MM.1S (cell line): ENCODE measurements at regions not wholly inside any gene's neighbourhood (a gene's known extent, or its start where the extent isn't known, plus 50 kb on each side); places are given as distances from the start of the nearest gene placed in this dataset.

ENCODE experiments used
- DNase-seq: peaks from one replicate; pipeline ENCODE4 v3.0.0-alpha.2; 2015
- H2AFZ ChIP-seq: fragments of 300-600 bp; sonication (generic); 2 replicates; pipeline ENCODE4 v1.6.0; 2016; ENCODE audit warnings: antibody characterized with exemption, low read length
- H3F3A ChIP-seq: fragments of 300-600 bp; sonication (generic); 2 replicates; pipeline ENCODE4 v1.6.1; 2016; ENCODE audit warnings: mild to moderate bottlenecking, antibody characterized with exemption, low read length, moderate library complexity, mixed read lengths; ENCODE audit not compliant: insufficient read depth
- H3K27ac ChIP-seq: fragments of 300-600 bp; sonication (generic); 2 replicates; pipeline ENCODE4 v1.5.1; 2016; ENCODE audit warnings: mild to moderate bottlenecking, low read length
- H3K27me3 ChIP-seq: fragments of 300-600 bp; sonication (generic); replicated peaks from 2 replicates; pipeline ENCODE4 v1.6.0; 2016; ENCODE audit warnings: low read length; ENCODE audit not compliant: insufficient read depth
- H3K36me3 ChIP-seq: fragments of 300-600 bp; sonication (generic); replicated peaks from 2 replicates; pipeline ENCODE4 v1.6.1; 2016; ENCODE audit warnings: mild to moderate bottlenecking, low read length, mixed read lengths; ENCODE audit not compliant: insufficient read depth
- H3K4me1 ChIP-seq: fragments of 300-600 bp; sonication (generic); 2 replicates; pipeline ENCODE4 v1.6.1; 2016; ENCODE audit warnings: low read length, mixed read lengths
- H3K4me2 ChIP-seq: fragments of 300-600 bp; sonication (generic); 2 replicates; pipeline ENCODE4 v1.6.0; 2016; ENCODE audit warnings: low read depth, low read length
- H3K4me3 ChIP-seq: fragments of 300-600 bp; sonication (generic); 2 replicates; pipeline ENCODE4 v1.5.1; 2016; ENCODE audit warnings: low read length, mixed read lengths
- H3K79me2 ChIP-seq: fragments of 300-600 bp; sonication (generic); 2 replicates; pipeline ENCODE4 v1.6.1; 2016; ENCODE audit warnings: mixed run types, low read length, mixed read lengths
- H3K9ac ChIP-seq: fragments of 300-600 bp; sonication (generic); 2 replicates; pipeline ENCODE4 v1.6.1; 2016; ENCODE audit warnings: low read length, mixed read lengths
- H3K9me2 ChIP-seq: fragments of 300-600 bp; sonication (generic); replicated peaks from 2 replicates; pipeline ENCODE4 v1.6.1; 2016; ENCODE audit warnings: mild to moderate bottlenecking, low read length, mixed read lengths; ENCODE audit not compliant: insufficient read depth
- H3K9me3 ChIP-seq: fragments of 300-600 bp; sonication (generic); replicated peaks from 2 replicates; pipeline ENCODE4 v1.6.1; 2016; ENCODE audit warnings: mild to moderate bottlenecking, low read length, mixed read lengths; ENCODE audit not compliant: insufficient read depth
- H4K20me1 ChIP-seq: fragments of 300-600 bp; sonication (generic); 2 replicates; pipeline ENCODE4 v1.6.1; 2016; ENCODE audit warnings: mild to moderate bottlenecking, low read length, moderate library complexity, mixed read lengths; ENCODE audit not compliant: insufficient read depth
- EZH2 ChIP-seq: fragments of 300-600 bp; sonication (generic); optimal IDR thresholded peaks from 2 replicates; pipeline ENCODE3; 2017; ENCODE audit warnings: low read depth, mild to moderate bottlenecking, antibody characterized with exemption, low read length, mixed read lengths
- EZH2phosphoT487 ChIP-seq: fragments of 300-600 bp; sonication (generic); IDR thresholded peaks from 2 replicates; pipeline ENCODE4 v1.6.1; 2018; ENCODE audit warnings: antibody characterized with exemption, low read length
- TF ChIP-seq, protein P1 (sequence below): fragments of 300-600 bp; sonication (generic); IDR thresholded peaks from 2 replicates; pipeline ENCODE4 v1.5.1; 2016; ENCODE audit warnings: antibody characterized with exemption, low read length, mixed read lengths

DNA sequence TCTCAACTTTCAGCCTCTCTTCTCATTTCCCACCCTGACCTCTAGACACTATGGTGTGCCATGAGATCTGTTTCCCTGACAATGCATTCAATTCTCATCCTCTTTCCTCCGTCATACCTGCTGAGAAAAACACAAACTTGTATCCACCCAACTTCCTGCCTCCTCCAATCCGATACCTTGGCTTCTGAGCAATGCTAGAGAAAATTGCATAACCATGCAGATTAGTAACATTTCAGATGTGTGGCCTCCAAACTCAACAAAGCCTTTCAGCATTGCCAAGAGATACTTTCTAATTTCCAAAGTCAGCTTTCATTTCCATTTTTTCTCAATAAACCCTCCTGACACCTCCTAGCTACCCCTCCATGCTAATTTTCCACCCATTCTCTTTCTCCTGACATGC is 88.5 kb downstream of the MINAR1 start:
- Histone ChIP-seq H3K4me1 (no peaks in the 10 kb centered on the region), H2AFZ (no peak overlapping the region), H3K4me3 (no peak overlapping the region), H3K27me3 (no peaks in the 10 kb centered on the region), H3K9ac (no peak overlapping the region), H4K20me1 (no peaks in the 10 kb centered on the region), H3K4me2 (no peak overlapping the region), H3K36me3 (no peaks in the 10 kb centered on the region), H3F3A (no peaks in the 10 kb centered on the region), H3K9me3 (no peaks in the 10 kb centered on the region), H3K9me2 (no peaks in the 10 kb centered on the region), H3K79me2 (no peaks in the 10 kb centered on the region), H3K27ac (no peak overlapping the region)
- no peak for DNase-seq
- TF ChIP-seq EZH2phosphoT487 (no peak), EZH2 (no peak)

DNA sequence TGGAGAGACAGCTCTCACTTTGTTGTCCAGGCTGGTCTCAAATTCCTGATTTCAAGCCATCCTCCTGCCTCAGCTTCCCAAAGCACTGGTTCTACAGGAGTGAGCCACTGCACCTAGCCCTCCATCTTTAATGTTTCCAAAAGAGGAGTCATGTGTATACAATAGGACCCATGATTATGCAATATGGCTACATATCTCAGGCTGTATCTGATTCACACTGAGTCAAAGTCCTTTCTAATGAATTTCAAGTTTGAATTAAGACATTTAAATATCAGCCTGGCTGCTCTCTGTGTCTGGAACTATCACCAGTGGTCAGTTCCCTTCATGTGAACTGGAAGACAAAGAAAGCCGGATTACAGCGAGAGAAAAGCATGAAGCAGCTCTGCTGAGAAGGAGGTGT is 90.5 kb downstream of the MINAR1 start:
- no peak overlapping the region for H3K4me3 ChIP-seq
- no peak overlapping the region for H3K27ac ChIP-seq
- H4K20me1 ChIP-seq, result no peaks in the 10 kb centered on the region
- no peaks in the 10 kb centered on the region for H3K9me2 ChIP-seq
- no peak overlapping the region for H3K4me2 ChIP-seq
- DNase-seq, result no peak
- H3K27me3 ChIP-seq, result no peaks in the 10 kb centered on the region
- H3K9ac ChIP-seq, result no peak overlapping the region
- no peaks in the 10 kb centered on the region for H3K4me1 ChIP-seq
- TF ChIP-seq EZH2 (no peak), EZH2phosphoT487 (no peak)
- TF ChIP-seq, protein P1, sequence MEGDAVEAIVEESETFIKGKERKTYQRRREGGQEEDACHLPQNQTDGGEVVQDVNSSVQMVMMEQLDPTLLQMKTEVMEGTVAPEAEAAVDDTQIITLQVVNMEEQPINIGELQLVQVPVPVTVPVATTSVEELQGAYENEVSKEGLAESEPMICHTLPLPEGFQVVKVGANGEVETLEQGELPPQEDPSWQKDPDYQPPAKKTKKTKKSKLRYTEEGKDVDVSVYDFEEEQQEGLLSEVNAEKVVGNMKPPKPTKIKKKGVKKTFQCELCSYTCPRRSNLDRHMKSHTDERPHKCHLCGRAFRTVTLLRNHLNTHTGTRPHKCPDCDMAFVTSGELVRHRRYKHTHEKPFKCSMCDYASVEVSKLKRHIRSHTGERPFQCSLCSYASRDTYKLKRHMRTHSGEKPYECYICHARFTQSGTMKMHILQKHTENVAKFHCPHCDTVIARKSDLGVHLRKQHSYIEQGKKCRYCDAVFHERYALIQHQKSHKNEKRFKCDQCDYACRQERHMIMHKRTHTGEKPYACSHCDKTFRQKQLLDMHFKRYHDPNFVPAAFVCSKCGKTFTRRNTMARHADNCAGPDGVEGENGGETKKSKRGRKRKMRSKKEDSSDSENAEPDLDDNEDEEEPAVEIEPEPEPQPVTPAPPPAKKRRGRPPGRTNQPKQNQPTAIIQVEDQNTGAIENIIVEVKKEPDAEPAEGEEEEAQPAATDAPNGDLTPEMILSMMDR, result no peak
- no peaks in the 10 kb centered on the region for H3F3A ChIP-seq
- H3K36me3 ChIP-seq, result no peaks in the 10 kb centered on the region
- no peaks in the 10 kb centered on the region for H3K9me3 ChIP-seq
- H2AFZ ChIP-seq, result no peak overlapping the region
- H3K79me2 ChIP-seq, result no peaks in the 10 kb centered on the region

DNA sequence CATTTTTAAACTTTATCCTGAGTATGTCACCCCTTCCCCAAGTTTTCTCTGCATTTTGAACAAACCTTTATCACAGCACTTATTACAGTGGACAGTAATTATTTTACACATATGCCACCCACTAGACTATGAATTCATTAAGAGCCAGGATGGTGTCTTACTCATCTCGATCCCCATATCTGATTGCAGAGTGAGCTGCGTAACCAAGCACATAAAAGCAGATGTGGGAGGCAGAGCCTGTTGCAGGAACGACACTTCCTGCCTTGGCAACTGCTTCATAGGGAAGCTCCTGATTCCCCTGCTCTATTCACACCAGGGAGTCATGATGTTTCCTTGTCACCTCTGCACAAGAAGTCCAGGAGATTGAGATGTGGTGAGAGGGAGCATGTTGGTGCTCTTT is 91.1 kb downstream of the MINAR1 start:
- DNase-seq, result no peak
- no peak overlapping the region for H3K27ac ChIP-seq
- no peak overlapping the region for H3K4me3 ChIP-seq
- TF ChIP-seq EZH2, result no peak
- no peak for TF ChIP-seq EZH2phosphoT487
- TF ChIP-seq, protein P1, result no peak
- no peaks in the 10 kb centered on the region for H4K20me1 ChIP-seq
- no peaks in the 10 kb centered on the region for H3K9me3 ChIP-seq
- H3K9me2 ChIP-seq, result no peaks in the 10 kb centered on the region
- H3K79me2 ChIP-seq, result no peaks in the 10 kb centered on the region
- no peak overlapping the region for H3K9ac ChIP-seq
- no peaks in the 10 kb centered on the region for H3F3A ChIP-seq
- H3K36me3 ChIP-seq, result no peaks in the 10 kb centered on the region
- no peaks in the 10 kb centered on the region for H3K27me3 ChIP-seq
- no peaks in the 10 kb centered on the region for H3K4me1 ChIP-seq
- no peak overlapping the region for H3K4me2 ChIP-seq
- H2AFZ ChIP-seq, result no peak overlapping the region

DNA sequence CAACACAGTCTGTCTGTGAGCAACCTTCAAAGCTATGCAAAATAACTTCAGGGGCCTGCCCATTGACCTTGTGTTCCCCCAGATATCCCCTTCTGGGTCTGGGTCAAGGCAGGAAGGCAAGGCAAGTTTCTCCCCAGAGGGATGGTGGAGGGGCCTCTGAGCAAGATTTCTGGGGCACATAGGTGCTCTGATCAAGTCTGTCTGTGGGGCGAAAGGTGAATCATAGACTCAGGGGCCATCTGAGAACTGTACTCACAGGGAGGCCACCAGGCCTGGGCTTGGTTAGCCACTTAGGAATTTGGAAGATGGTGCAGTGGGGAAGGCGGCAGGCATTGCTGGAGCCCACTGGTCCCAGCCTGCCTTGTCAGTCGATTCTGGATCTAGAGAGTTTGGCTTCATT is 92.4 kb downstream of the MINAR1 start:
- Histone ChIP-seq H2AFZ (no peak overlapping the region), H3K4me3 (no peak overlapping the region), H3K36me3 (no peaks in the 10 kb centered on the region), H3K4me2 (no peak overlapping the region), H4K20me1 (no peaks in the 10 kb centered on the region), H3K9me3 (no peaks in the 10 kb centered on the region), H3K9me2 (no peaks in the 10 kb centered on the region), H3K79me2 (no peaks in the 10 kb centered on the region), H3K4me1 (no peaks in the 10 kb centered on the region), H3K9ac (no peak overlapping the region), H3K27ac (no peak overlapping the region), H3F3A (no peaks in the 10 kb centered on the region), H3K27me3 (no peaks in the 10 kb centered on the region)
- DNase-seq, result no peak
- TF ChIP-seq, protein P1, result no peak
- TF ChIP-seq EZH2phosphoT487 (no peak), EZH2 (no peak)
